Fibroblast of skin of left biceps (primary cell): ENCODE measurements at regions not wholly inside any gene's neighbourhood (a gene's known extent, or its start where the extent isn't known, plus 50 kb on each side); places are given as distances from the start of the nearest gene placed in this dataset.

Experiments used
- DNase-seq, 2 experiments: peaks; one replicate each; pipeline ENCODE4 v3.0.0-alpha.2; 2013; ENCODE audit warnings: low read depth in 2 of 2

- DNase-seq, result no peak
These were observed 138.3 kb upstream of the ST6GAL2 start for GRCh38 chr2:107024269-107024668.

GRCh38 chr2:107025291-107025857 is 139.4 kb upstream of the ST6GAL2 start:
- DNase-seq, result no peak

GRCh38 chr2:107025869-107026380 is 140.0 kb upstream of the ST6GAL2 start:
- DNase-seq, result no peak

- no peak for DNase-seq
These were observed 141.2 kb upstream of the ST6GAL2 start for GRCh38 chr2:107027205-107027604.

- no peak for DNase-seq
These were observed 141.8 kb upstream of the ST6GAL2 start for GRCh38 chr2:107027810-107028209.

- DNase-seq, result no peak
These were observed 142.7 kb upstream of the ST6GAL2 start for GRCh38 chr2:107028661-107029060.

- no peak for DNase-seq
These were observed 150.3 kb upstream of the ST6GAL2 start for GRCh38 chr2:107036293-107036692.

- no peak for DNase-seq
These were observed 176.2 kb upstream of the ST6GAL2 start for GRCh38 chr2:107062173-107062572.

GRCh38 chr2:107062599-107063220 is 176.7 kb upstream of the ST6GAL2 start:
- no peak for DNase-seq

GRCh38 chr2:107063228-107063627 is 177.3 kb upstream of the ST6GAL2 start:
- no peak for DNase-seq

GRCh38 chr2:107064750-107065149 is 178.8 kb upstream of the ST6GAL2 start:
- no peak for DNase-seq

- no peak for DNase-seq
These were observed 182.3 kb upstream of the ST6GAL2 start for GRCh38 chr2:107068069-107068916.

- DNase-seq, result no peak
These were observed 183.9 kb upstream of the ST6GAL2 start for GRCh38 chr2:107069890-107070289.

GRCh38 chr2:107072150-107072940 is 186.4 kb upstream of the ST6GAL2 start:
- DNase-seq, result peak in 1 of 2 experiments; percentile 4

- DNase-seq, result no peak
These were observed 192.6 kb upstream of the ST6GAL2 start for GRCh38 chr2:107078584-107078983.

- no peak for DNase-seq
These were observed 200.5 kb upstream of the ST6GAL2 start for GRCh38 chr2:107086497-107086896.

GRCh38 chr2:107088156-107088555 is 202.2 kb upstream of the ST6GAL2 start:
- no peak for DNase-seq

GRCh38 chr2:107091163-107091864 is 205.3 kb upstream of the ST6GAL2 start:
- DNase-seq, result peak; percentile 21 to 46

GRCh38 chr2:107093426-107093957 is 207.5 kb upstream of the ST6GAL2 start:
- DNase-seq, result no peak

GRCh38 chr2:107094450-107094986 is 208.6 kb upstream of the ST6GAL2 start:
- DNase-seq, result no peak

GRCh38 chr2:107102176-107102575 is 216.2 kb upstream of the ST6GAL2 start:
- DNase-seq, result no peak
